HepG2 (cell line): ENCODE measurements at regions not wholly inside any gene's neighbourhood (a gene's known extent, or its start where the extent isn't known, plus 50 kb on each side); places are given as distances from the start of the nearest gene placed in this dataset.

Experiments
- ATF2 ChIP-seq: sonication (generic); formaldehyde crosslinking; IDR thresholded peaks from 2 replicates; pipeline ENCODE4 v1.4.0; 2020; ENCODE audit warnings: missing genetic modification reagents
- CHD4 ChIP-seq: fragments of 200-600 bp; sonication (generic); IDR thresholded peaks from 2 replicates; pipeline ENCODE4 v1.7.0; 2017; ENCODE audit warnings: mild to moderate bottlenecking, low read length, borderline replicate concordance
- CTCF ChIP-seq: sonication (generic); formaldehyde crosslinking; IDR thresholded peaks from 2 replicates; pipeline ENCODE4 v1.5.0; 2020; ENCODE audit warnings: mild to moderate bottlenecking, missing genetic modification reagents, moderate library complexity
- ELK4 ChIP-seq: sonication (generic); formaldehyde crosslinking; IDR thresholded peaks from 2 replicates; pipeline ENCODE4 v1.9.0; 2021; ENCODE audit warnings: missing genetic modification reagents, borderline replicate concordance
- EP300 ChIP-seq, 3 experiments: sonication (generic) in 1 of 3; formaldehyde crosslinking in 1 of 3; IDR thresholded peaks; 2 replicates each; pipeline versions ENCODE4 v1.5.1 to v1.6.1; 2011 to 2020; ENCODE audit warnings: low read depth in 2 of 3, low read length in 2 of 3, borderline replicate concordance in 1 of 3, improper control_type of control experiment in 1 of 3, mild to moderate bottlenecking in 1 of 3, missing genetic modification reagents in 1 of 3, moderate library complexity in 1 of 3
- EZH2 ChIP-seq: conservative IDR thresholded peaks from 2 replicates; pipeline ENCODE4 v1.6.1; 2012; ENCODE audit warnings: mild to moderate bottlenecking, low read depth, low read length, moderate library complexity
- JUN ChIP-seq: sonication (generic); formaldehyde crosslinking; IDR thresholded peaks from 2 replicates; pipeline ENCODE4 v1.4.0; 2020; ENCODE audit warnings: mild to moderate bottlenecking, missing genetic modification reagents
- MAX ChIP-seq: IDR thresholded peaks from 2 replicates; pipeline ENCODE4 v1.6.1; 2012; ENCODE audit warnings: inconsistent platforms
- NFE2 ChIP-seq: sonication (generic); formaldehyde crosslinking; IDR thresholded peaks from 2 replicates; pipeline ENCODE4 v1.4.0; 2020; ENCODE audit warnings: missing genetic modification reagents
- POLR2AphosphoS5 ChIP-seq: IDR thresholded peaks from 2 replicates; pipeline ENCODE4 v1.6.1; 2012; ENCODE audit warnings: low read depth, low read length
- ZNF318 ChIP-seq: sonication (generic); formaldehyde crosslinking; IDR thresholded peaks from 2 replicates; pipeline ENCODE4 v1.4.0; 2020; ENCODE audit warnings: mild to moderate bottlenecking, missing genetic modification reagents

- TF ChIP-seq NFE2 (CRISPR knock-in tag), result no peak
- no peak for TF ChIP-seq JUN
- no peak for TF ChIP-seq CHD4
- TF ChIP-seq ELK4 (CRISPR knock-in tag), result no peak
- TF ChIP-seq CTCF (CRISPR knock-in tag), result no peak
- TF ChIP-seq EZH2, result no peak
- TF ChIP-seq MAX, result no peak
- no peak for TF ChIP-seq ZNF318 (CRISPR knock-in tag)
- TF ChIP-seq ATF2 (CRISPR knock-in tag), result no peak
- no peak for TF ChIP-seq POLR2AphosphoS5
- no peak for TF ChIP-seq EP300 (IDR thresholded peaks at IDR 0.05; ENCODE audit: low read depth in 2 of 2, low read length in 2 of 2)
- TF ChIP-seq EP300 (CRISPR knock-in tag; IDR thresholded peaks at IDR 0.05; ENCODE audit: borderline replicate concordance), result no peak
Measured at GRCh38 chr6:3587660-3588059, 130.8 kb upstream of the SLC22A23 start.
